ENCODE measurements at regions not wholly inside any gene's neighbourhood (a gene's known extent, or its start where the extent isn't known, plus 50 kb on each side); places are given as distances from the start of the nearest gene placed in this dataset.

GRCh38 chr3:182124187-182124586 is 412.5 kb downstream of the SOX2 start:
- Histone ChIP-seq H3K4me1 (ENCODE audit: control insufficient read depth in 2 of 2, insufficient read depth in 2 of 2, low read length in 2 of 2) (no peaks in the 10 kb centered on the region), H3K4me3 (ENCODE audit: control extremely low read depth in 1 of 5, extremely low read depth in 1 of 5, insufficient read depth in 1 of 5, low read depth in 2 of 5, low read length in 4 of 5) (no peak overlapping the region), H3K9ac (ENCODE audit: low read length) (no peak overlapping the region), H4K20me1 (ENCODE audit: control insufficient read depth, insufficient read depth, low read length, poor library complexity, severe bottlenecking) (no peaks in the 10 kb centered on the region), H3K27ac (ENCODE audit: low read length in 2 of 2) (no peak overlapping the region), H3K36me3 (replicated peaks in 1 of 2; ENCODE audit: control extremely low read depth in 1 of 2, control insufficient read depth in 1 of 2, extremely low read depth in 1 of 2, insufficient read depth in 2 of 2, low read length in 1 of 2) (no peaks in the 10 kb centered on the region), H3K9me3 (ENCODE audit: control extremely low read depth in 1 of 3, control insufficient read depth in 2 of 3, insufficient read depth in 1 of 3, low read length in 2 of 3) (no peaks in the 10 kb centered on the region), H3K27me3 (replicated peaks in 1 of 4; ENCODE audit: control extremely low read depth in 1 of 4, control insufficient read depth in 3 of 4, insufficient read depth in 4 of 4, low read length in 3 of 4) (no peaks in the 10 kb centered on the region), H2AFZ (ENCODE audit: insufficient read depth, low read depth, low read length, poor library complexity, severe bottlenecking) (no peak overlapping the region), H3K4me2 (replicated peaks; ENCODE audit: low read depth, low read length, poor library complexity, severe bottlenecking) (no peak overlapping the region), H3K79me2 (ENCODE audit: control insufficient read depth, insufficient read depth, low read length) (no peaks in the 10 kb centered on the region)
- ATAC-seq (ENCODE audit: low read depth), result no peak
- ChIA-PET CTCF (no interaction called here), POLR2A (no interaction called here)
- H3K9me3 Mint-ChIP-seq (ENCODE audit: insufficient read depth), result peaks cover 3% of the 10 kb centered on the region
- no peak for DNase-seq
- H3K4me3 Mint-ChIP-seq, result no peak overlapping the region
- WGBS (ENCODE audit: insufficient coverage), result 100% methylated on average over 1 of the region's 3 CpGs
- H3K27me3 Mint-ChIP-seq, result peaks cover 4% of the 10 kb centered on the region
- H3K27ac Mint-ChIP-seq, result no peak overlapping the region
- intact Hi-C loops (cut with micrococcal nuclease), result no loop called here
- no peaks in the 10 kb centered on the region for H3K4me1 Mint-ChIP-seq
- TF ChIP-seq CTCF (IDR thresholded peaks at IDR 0.05), result no peak
- no peak for TF ChIP-seq EZH2 (IDR thresholded peaks at IDR 0.05; ENCODE audit: borderline replicate concordance, insufficient read depth, low read depth, low read length, poor library complexity, severe bottlenecking)

- DNase-seq (no peak), ATAC-seq (ENCODE audit: low read depth) (no peak)
- Histone ChIP-seq H3K9me3 (ENCODE audit: control extremely low read depth in 1 of 3, control insufficient read depth in 2 of 3, insufficient read depth in 1 of 3, low read length in 2 of 3) (no peaks in the 10 kb centered on the region), H2AFZ (ENCODE audit: insufficient read depth, low read depth, low read length, poor library complexity, severe bottlenecking) (no peak overlapping the region), H3K27ac (ENCODE audit: low read length in 2 of 2) (no peak overlapping the region), H3K36me3 (replicated peaks in 1 of 2; ENCODE audit: control extremely low read depth in 1 of 2, control insufficient read depth in 1 of 2, extremely low read depth in 1 of 2, insufficient read depth in 2 of 2, low read length in 1 of 2) (no peaks in the 10 kb centered on the region), H3K27me3 (replicated peaks in 1 of 4; ENCODE audit: control extremely low read depth in 1 of 4, control insufficient read depth in 3 of 4, insufficient read depth in 4 of 4, low read length in 3 of 4) (no peaks in the 10 kb centered on the region), H4K20me1 (ENCODE audit: control insufficient read depth, insufficient read depth, low read length, poor library complexity, severe bottlenecking) (no peaks in the 10 kb centered on the region), H3K4me3 (ENCODE audit: control extremely low read depth in 1 of 5, extremely low read depth in 1 of 5, insufficient read depth in 1 of 5, low read depth in 2 of 5, low read length in 4 of 5) (no peak overlapping the region), H3K9ac (ENCODE audit: low read length) (no peak overlapping the region), H3K4me1 (ENCODE audit: control insufficient read depth in 2 of 2, insufficient read depth in 2 of 2, low read length in 2 of 2) (no peaks in the 10 kb centered on the region), H3K4me2 (replicated peaks; ENCODE audit: low read depth, low read length, poor library complexity, severe bottlenecking) (no peak overlapping the region), H3K79me2 (ENCODE audit: control insufficient read depth, insufficient read depth, low read length) (no peaks in the 10 kb centered on the region)
- WGBS (ENCODE audit: insufficient coverage), result no CpG with 5 or more reads among the region's 1 CpG
- H3K9me3 Mint-ChIP-seq (ENCODE audit: insufficient read depth), result peaks cover 3% of the 10 kb centered on the region
- CTCF ChIA-PET, result interaction anchor here (0.7 kb wide), 1 partner anchor 11 kb away, joined by 3 read pairs; no protein-coding TSS in a partner anchor
- H3K4me1 Mint-ChIP-seq, result no peaks in the 10 kb centered on the region
- no peak overlapping the region for H3K4me3 Mint-ChIP-seq
- H3K27me3 Mint-ChIP-seq, result peaks cover 4% of the 10 kb centered on the region
- H3K27ac Mint-ChIP-seq, result no peak overlapping the region
- POLR2A ChIA-PET, result no interaction called here
- intact Hi-C loops (cut with micrococcal nuclease), result no loop called here
- TF ChIP-seq EZH2 (IDR thresholded peaks at IDR 0.05; ENCODE audit: borderline replicate concordance, insufficient read depth, low read depth, low read length, poor library complexity, severe bottlenecking) (no peak), CTCF (IDR thresholded peaks at IDR 0.05) (no peak)
Measured at GRCh38 chr3:182124716-182125115, 413.0 kb downstream of the SOX2 start.
